ENCODE measurements at regions not wholly inside any gene's neighbourhood (a gene's known extent, or its start where the extent isn't known, plus 50 kb on each side); places are given as distances from the start of the nearest gene placed in this dataset.
A peak's percentile ranks its signal among the peaks of the same experiment; 100 is the strongest.

DNA sequence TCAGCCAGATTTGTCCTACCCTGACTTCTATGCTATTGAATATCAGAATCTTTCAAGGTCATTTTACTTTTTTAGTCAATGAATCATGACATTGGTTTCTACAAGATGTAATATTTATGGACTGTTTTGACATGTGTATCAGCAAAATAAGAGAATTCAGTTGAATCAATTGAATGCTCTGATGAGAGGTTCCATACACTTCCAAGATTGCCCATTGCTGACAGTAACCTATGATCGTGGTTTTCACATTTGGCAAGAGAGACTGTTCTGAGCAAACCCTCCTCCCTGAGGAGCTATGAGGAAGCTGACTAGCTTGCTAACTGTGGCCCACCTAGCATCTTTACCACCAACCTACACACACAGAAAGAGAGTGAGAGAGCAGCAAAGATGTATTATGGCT, 56.7 kb upstream of the FST start:
- DNase-seq: no peak

DNA sequence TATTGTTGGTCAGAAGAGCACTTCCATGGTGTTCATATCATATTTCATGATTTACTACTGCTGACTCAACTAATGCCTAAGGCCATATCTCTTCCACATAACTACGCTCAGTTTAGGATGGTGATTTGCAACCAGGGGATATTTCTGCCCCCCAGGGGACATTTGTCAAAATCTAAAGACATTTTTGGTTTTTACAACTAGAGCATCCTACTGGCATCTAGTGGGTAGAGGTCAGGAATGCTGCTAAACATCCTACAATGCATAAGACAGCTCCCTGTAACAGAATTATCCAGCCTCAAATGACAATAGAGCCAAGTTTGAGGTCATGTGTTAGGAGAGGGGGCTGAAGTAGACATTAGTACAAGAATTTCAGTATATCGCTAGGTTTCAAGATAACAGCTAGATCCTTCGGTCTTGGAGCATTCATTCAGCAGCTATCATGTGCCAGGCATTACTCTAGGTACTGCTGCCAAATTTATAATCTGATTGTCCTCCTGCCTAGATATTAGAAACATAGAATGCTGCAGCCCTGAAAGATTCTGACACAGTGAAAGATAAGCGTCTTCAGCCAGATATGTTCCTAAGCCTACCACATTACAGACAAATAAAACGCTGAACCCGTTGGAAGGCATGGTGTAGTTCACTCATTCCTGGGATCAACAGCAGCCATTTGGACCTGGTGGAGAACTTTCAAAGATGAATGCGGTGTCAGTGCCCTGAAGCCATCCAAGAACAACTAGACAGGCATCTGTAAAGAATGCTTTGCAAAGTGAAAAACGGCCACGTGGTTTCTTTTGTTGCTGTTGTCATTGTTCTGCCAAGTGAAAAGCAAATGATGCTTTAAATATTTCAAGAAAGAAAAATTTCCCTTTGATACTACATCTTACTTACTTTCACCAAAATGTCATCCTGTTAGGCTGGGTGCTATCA, 55.5 kb upstream of the FST start:
- no peak for DNase-seq

DNA sequence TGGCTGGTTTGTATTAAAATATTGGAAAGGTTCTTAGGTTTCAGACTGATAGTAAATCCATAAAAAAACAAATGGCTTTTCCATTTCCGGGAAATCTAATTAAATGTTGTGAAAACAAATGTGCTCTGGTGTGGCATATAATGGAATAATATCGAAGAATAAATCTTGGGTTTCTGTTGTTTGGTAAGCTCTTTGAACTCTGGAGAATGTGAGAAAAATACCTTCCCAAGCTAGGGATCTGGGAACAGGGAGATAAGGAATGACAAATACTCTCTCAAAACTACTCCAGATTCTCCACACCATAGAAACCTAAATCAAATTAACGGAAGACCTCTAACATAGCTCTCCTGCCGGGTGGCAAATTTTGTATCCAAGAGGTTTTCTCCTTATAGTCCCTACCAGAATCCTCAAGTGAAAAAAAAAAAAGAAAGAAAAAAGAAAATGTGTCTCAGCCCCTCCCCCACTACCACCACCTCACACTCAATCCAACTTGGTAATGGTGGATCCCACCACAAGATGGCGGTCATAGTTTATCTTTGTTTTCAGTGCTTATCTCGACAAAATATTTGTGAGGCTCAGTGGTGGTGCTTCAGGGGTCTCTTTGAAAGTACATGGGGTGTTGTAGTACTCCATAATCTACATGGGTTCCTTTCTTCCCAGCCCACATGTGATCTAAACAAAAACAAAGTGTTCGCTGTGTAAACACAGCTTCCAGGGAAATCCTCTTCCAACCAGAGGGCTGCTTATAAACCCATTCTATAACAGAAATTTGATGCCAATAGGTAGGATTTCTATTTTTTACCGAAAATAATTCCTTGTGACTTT, 54.5 kb upstream of the FST start:
- DNase-seq: peak in 1 of 4 experiments; percentile 0

- DNase-seq: no peak
Observed at GRCh38 chr5:53426512-53426830, 54.0 kb upstream of the FST start.

GRCh38 chr5:53426878-53427277, 53.6 kb upstream of the FST start:
- no peak for DNase-seq

DNA sequence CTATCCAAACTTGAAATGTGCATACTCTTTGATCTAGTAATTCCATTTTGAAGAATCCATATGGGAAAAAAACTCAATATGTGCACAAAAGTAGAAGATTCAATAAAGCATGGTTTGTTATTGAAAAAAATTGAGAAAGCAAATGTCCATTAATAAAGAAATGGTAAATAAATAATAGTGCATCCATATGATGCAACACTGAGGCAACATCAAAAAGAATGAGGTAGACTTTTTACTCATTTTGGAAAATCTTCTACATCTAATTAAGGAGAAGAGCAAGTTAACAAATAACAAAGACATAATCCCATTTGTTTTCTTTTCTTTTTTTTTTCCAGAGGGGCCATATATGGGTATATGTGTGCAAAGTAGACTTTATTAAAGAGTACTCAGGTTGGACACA, 52.5 kb upstream of the FST start:
- no peak for DNase-seq

GRCh38 chr5:53429706-53430105, 50.7 kb upstream of the FST start:
- DNase-seq: no peak

DNA sequence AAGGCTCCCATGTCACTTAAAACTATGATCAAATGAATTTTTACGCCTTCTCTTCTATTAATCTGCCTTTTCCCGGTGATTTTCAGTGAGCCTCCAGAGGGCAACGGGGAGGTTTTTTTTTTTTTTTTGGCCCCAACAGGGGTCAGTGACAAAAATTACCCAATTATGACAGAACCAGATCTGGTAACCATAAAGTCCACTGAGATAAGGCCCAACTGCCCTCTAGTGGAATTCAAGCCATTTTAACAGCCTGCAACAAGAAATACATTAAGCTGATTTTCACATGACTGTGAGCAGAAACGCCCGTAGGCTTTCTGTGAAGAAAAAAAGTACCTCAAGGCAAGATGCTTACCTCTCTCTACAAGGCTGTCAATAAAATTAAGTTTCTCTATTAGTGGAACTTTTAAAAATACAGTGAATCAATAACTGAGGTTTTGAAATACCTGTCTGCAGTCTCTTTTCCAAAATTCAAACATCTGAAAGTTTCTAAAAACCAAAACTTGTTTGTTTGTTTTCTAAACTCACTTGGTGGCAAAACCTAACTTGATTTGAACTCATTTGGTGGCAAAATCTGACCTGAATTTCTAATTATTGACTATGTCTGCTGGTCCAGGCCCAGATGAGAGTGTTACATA, 49.7 kb upstream of the FST start:
- no peak for DNase-seq

Measured in activated CD4-positive, CD25-positive, alpha-beta regulatory T cell (primary cell).